ENCODE measurements at regions not wholly inside any gene's neighbourhood (a gene's known extent, or its start where the extent isn't known, plus 50 kb on each side); places are given as distances from the start of the nearest gene placed in this dataset.
"Not testable (repeated sequence)": the region's sequence is repeated elsewhere in the genome, so short reads cannot be mapped to it uniquely, and the experiment has no call there.

- no peak for FAIRE-seq
Measured at GRCh38 chr2:168300460-168300859, 53.1 kb upstream of the STK39 start.

- FAIRE-seq, result no peak
Measured at GRCh38 chr2:168304024-168304681, 56.8 kb upstream of the STK39 start.

- FAIRE-seq, result no peak
Measured at GRCh38 chr2:168307379-168307778, 60.0 kb upstream of the STK39 start.

- no peak for FAIRE-seq
Measured at GRCh38 chr2:168310580-168310979, 63.2 kb upstream of the STK39 start.

- FAIRE-seq, result no peak
Measured at GRCh38 chr2:168311261-168311910, 64.0 kb upstream of the STK39 start.

- no peak for FAIRE-seq
Measured at GRCh38 chr2:168312036-168312822, 64.8 kb upstream of the STK39 start.

- FAIRE-seq, result no peak
Measured at GRCh38 chr2:168314236-168314635, 66.8 kb upstream of the STK39 start.

GRCh38 chr2:168315331-168316072 is 68.1 kb upstream of the STK39 start:
- no peak for FAIRE-seq

- no peak for FAIRE-seq
Measured at GRCh38 chr2:168316073-168316440, 68.7 kb upstream of the STK39 start.

GRCh38 chr2:168317282-168317681 is 69.9 kb upstream of the STK39 start:
- no peak for FAIRE-seq

GRCh38 chr2:168320267-168320666 is 72.9 kb upstream of the STK39 start:
- no peak for FAIRE-seq

- no peak for FAIRE-seq
Measured at GRCh38 chr2:168322325-168323007, 75.1 kb upstream of the STK39 start.

GRCh38 chr2:168323529-168324021 is 76.2 kb upstream of the STK39 start:
- no peak for FAIRE-seq

GRCh38 chr2:168326572-168326971 is 79.2 kb upstream of the STK39 start:
- FAIRE-seq, result no peak

- no peak for FAIRE-seq
Measured at GRCh38 chr2:168327328-168327727, 79.9 kb upstream of the STK39 start.

- no peak for FAIRE-seq
Measured at GRCh38 chr2:168328421-168328820, 81.0 kb upstream of the STK39 start.

GRCh38 chr2:168330624-168331423 is 83.4 kb upstream of the STK39 start:
- no peak for FAIRE-seq

- not testable (repeated sequence) for FAIRE-seq
Measured at GRCh38 chr2:168335254-168335653, 87.9 kb upstream of the STK39 start.

- FAIRE-seq, result no peak
Measured at GRCh38 chr2:168336786-168337388, 89.5 kb upstream of the STK39 start.

- no peak for FAIRE-seq
Measured at GRCh38 chr2:168338292-168338691, 90.9 kb upstream of the STK39 start.

GRCh38 chr2:168338803-168339437 is 91.5 kb upstream of the STK39 start:
- no peak for FAIRE-seq
